ENCODE measurements at regions not wholly inside any gene's neighbourhood (a gene's known extent, or its start where the extent isn't known, plus 50 kb on each side); places are given as distances from the start of the nearest gene placed in this dataset.

GRCh38 chr9:110125207-110125751 is 82.7 kb downstream of the C9orf152 start:
- no peak for TF ChIP-seq CTCF (IDR thresholded peaks at IDR 0.05)
- no peak for TF ChIP-seq EP300 (IDR thresholded peaks at IDR 0.05)
- no peak for TF ChIP-seq HOXA7 (CRISPR knock-in tag; IDR thresholded peaks at IDR 0.05)
- TF ChIP-seq CEBPB (IDR thresholded peaks at IDR 0.05): no peak
- TF ChIP-seq POLR2A (IDR thresholded peaks at IDR 0.05; ENCODE audit: low read length): peak; percentile 49
- TF ChIP-seq RAD21 (conservative IDR thresholded peaks at IDR 0.05 in 1 of 2, IDR thresholded peaks at IDR 0.05 in 1 of 2): no peak
- TF ChIP-seq ESRRA (IDR thresholded peaks at IDR 0.05; ENCODE audit: borderline replicate concordance, low read length): no peak
- TF ChIP-seq HDAC2 (IDR thresholded peaks at IDR 0.05): no peak
- no peak for TF ChIP-seq RFX5 (IDR thresholded peaks at IDR 0.05)
- no peak for TF ChIP-seq POLR2AphosphoS2 (conservative IDR thresholded peaks at IDR 0.05; ENCODE audit: low read length)
- no peak for TF ChIP-seq HEYL (CRISPR knock-in tag; IDR thresholded peaks at IDR 0.05)
- no peak for TF ChIP-seq PBX3 (IDR thresholded peaks at IDR 0.05)

All from A549 (cell line).